Astrocyte (in vitro differentiated cells and primary cell): ENCODE measurements at regions not wholly inside any gene's neighbourhood (a gene's known extent, or its start where the extent isn't known, plus 50 kb on each side); places are given as distances from the start of the nearest gene placed in this dataset.

ENCODE experiments used
- EZH2 ChIP-seq: IDR thresholded peaks from 2 replicates; pipeline ENCODE4 v1.6.1; 2012; ENCODE audit warnings: mild to moderate bottlenecking, low read length, inconsistent platforms; ENCODE audit not compliant: insufficient read depth
- TF ChIP-seq, protein P1 (sequence below): IDR thresholded peaks from 2 replicates; pipeline ENCODE4 v1.5.1; 2011; ENCODE audit warnings: low read depth, mild to moderate bottlenecking, inconsistent platforms, low read length, moderate library complexity; ENCODE audit not compliant: insufficient read depth

DNA sequence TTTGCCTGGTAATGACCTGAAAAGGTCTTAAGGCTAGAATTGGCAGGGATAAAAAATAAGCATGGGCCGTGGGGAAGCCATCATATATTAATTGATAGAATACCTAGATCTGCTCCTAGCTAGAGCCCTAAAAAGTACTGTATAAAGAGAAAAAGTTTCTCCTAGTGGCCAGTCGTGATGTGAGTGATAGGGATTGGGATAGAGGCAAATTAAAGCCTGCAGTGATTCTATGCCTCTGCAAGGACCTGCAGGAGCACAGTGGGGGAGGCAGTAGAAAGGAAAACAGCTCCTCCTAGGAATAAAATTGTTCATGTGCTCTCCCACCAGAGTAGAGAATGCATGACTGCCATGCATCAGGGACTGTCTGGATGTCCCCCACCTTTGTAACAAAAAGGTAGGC lies 56.2 kb upstream of the FTMT start:
- TF ChIP-seq, protein P1, sequence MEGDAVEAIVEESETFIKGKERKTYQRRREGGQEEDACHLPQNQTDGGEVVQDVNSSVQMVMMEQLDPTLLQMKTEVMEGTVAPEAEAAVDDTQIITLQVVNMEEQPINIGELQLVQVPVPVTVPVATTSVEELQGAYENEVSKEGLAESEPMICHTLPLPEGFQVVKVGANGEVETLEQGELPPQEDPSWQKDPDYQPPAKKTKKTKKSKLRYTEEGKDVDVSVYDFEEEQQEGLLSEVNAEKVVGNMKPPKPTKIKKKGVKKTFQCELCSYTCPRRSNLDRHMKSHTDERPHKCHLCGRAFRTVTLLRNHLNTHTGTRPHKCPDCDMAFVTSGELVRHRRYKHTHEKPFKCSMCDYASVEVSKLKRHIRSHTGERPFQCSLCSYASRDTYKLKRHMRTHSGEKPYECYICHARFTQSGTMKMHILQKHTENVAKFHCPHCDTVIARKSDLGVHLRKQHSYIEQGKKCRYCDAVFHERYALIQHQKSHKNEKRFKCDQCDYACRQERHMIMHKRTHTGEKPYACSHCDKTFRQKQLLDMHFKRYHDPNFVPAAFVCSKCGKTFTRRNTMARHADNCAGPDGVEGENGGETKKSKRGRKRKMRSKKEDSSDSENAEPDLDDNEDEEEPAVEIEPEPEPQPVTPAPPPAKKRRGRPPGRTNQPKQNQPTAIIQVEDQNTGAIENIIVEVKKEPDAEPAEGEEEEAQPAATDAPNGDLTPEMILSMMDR: no peak
- TF ChIP-seq EZH2: no peak
